ENCODE measurements at regions not wholly inside any gene's neighbourhood (a gene's known extent, or its start where the extent isn't known, plus 50 kb on each side); places are given as distances from the start of the nearest gene placed in this dataset.

GRCh38 chr2:10993001-10993481 is 81.3 kb downstream of the KCNF1 start:
- H3K36me3 ChIP-seq (ENCODE audit: control insufficient read depth, insufficient read depth, low read length): no peaks in the 10 kb centered on the region
- no peaks in the 10 kb centered on the region for H3K27me3 ChIP-seq (ENCODE audit: control insufficient read depth, insufficient read depth, low read length)
- H3K27ac ChIP-seq: no peak overlapping the region
- no peaks in the 10 kb centered on the region for H3K4me1 ChIP-seq
- no peak overlapping the region for H3K4me2 ChIP-seq (ENCODE audit: low read length)
- no peak overlapping the region for H2AFZ ChIP-seq
- no peaks in the 10 kb centered on the region for H3K79me2 ChIP-seq
- no peak overlapping the region for H3K4me3 ChIP-seq (ENCODE audit: low read depth, low read length)
- TF ChIP-seq, protein P1, sequence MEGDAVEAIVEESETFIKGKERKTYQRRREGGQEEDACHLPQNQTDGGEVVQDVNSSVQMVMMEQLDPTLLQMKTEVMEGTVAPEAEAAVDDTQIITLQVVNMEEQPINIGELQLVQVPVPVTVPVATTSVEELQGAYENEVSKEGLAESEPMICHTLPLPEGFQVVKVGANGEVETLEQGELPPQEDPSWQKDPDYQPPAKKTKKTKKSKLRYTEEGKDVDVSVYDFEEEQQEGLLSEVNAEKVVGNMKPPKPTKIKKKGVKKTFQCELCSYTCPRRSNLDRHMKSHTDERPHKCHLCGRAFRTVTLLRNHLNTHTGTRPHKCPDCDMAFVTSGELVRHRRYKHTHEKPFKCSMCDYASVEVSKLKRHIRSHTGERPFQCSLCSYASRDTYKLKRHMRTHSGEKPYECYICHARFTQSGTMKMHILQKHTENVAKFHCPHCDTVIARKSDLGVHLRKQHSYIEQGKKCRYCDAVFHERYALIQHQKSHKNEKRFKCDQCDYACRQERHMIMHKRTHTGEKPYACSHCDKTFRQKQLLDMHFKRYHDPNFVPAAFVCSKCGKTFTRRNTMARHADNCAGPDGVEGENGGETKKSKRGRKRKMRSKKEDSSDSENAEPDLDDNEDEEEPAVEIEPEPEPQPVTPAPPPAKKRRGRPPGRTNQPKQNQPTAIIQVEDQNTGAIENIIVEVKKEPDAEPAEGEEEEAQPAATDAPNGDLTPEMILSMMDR (IDR thresholded peaks at IDR 0.05): no peak
- H3K9ac ChIP-seq: no peak overlapping the region
- no peaks in the 10 kb centered on the region for H3K9me3 ChIP-seq (ENCODE audit: control insufficient read depth, low read length)

DNA sequence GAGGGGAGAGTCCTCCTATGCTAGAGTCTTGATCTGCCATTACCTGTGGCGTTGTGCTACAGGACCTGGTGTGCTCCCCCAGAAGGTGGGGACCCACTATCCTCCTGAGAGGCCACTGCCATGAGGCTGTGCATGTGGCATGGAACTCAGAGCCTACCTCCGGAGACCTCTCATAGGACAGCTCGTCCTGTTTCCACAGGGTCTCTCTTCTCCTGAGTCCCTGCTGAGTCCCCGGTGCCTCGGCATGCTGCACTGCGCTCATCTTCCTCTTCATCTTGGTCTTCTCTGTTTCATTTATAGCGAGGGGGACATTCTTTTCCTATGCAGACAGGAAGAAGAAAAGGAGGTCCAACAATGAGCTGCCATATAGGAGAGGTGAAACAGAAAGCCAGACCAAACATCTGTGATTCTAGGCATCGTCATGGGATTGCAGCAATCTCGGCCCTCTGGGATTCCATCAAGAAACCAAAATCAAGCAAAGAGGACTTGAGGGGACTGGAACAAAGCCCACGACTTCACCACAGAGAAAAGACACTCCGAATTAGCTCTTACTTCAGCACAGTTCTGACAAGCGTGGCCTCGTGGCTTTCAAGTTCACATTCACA is 83.7 kb downstream of the KCNF1 start:
- Histone ChIP-seq H3K27me3 (ENCODE audit: control insufficient read depth, insufficient read depth, low read length) (no peaks in the 10 kb centered on the region), H3K79me2 (no peaks in the 10 kb centered on the region), H3K9me3 (ENCODE audit: control insufficient read depth, low read length) (no peaks in the 10 kb centered on the region), H3K27ac (no peak overlapping the region), H3K4me3 (ENCODE audit: low read depth, low read length) (no peak overlapping the region), H3K36me3 (ENCODE audit: control insufficient read depth, insufficient read depth, low read length) (no peaks in the 10 kb centered on the region), H2AFZ (no peak overlapping the region), H3K9ac (no peak overlapping the region), H3K4me2 (ENCODE audit: low read length) (no peak overlapping the region), H3K4me1 (no peaks in the 10 kb centered on the region)
- TF ChIP-seq, protein P1 (IDR thresholded peaks at IDR 0.05): no peak

DNA sequence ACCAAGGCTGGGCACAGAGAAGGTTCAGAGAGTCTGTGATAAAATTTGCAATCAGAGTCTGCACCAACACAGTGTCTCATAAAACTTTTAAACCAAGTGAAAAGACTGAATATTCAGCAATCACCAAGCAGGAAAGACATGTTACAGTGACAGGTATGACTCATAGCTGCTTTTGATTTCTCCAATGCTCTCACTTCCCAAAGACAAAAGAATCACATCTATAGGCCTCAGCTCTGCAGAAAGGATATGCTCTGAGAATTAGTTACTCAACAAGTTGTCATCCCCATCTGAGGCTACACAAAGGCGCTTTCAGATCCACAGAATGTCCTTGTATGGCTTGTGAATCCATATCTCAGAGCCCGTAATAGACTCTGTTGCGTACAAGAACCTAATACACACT is 92.5 kb downstream of the KCNF1 start:
- H3K4me2 ChIP-seq (ENCODE audit: low read length): no peak overlapping the region
- no peak overlapping the region for H3K4me3 ChIP-seq (ENCODE audit: low read depth, low read length)
- H3K9me3 ChIP-seq (ENCODE audit: control insufficient read depth, low read length): no peaks in the 10 kb centered on the region
- H2AFZ ChIP-seq: no peak overlapping the region
- H3K27me3 ChIP-seq (ENCODE audit: control insufficient read depth, insufficient read depth, low read length): no peaks in the 10 kb centered on the region
- no peak overlapping the region for H3K9ac ChIP-seq
- H3K4me1 ChIP-seq: no peaks in the 10 kb centered on the region
- TF ChIP-seq, protein P1 (IDR thresholded peaks at IDR 0.05): no peak
- no peaks in the 10 kb centered on the region for H3K36me3 ChIP-seq (ENCODE audit: control insufficient read depth, insufficient read depth, low read length)
- H3K27ac ChIP-seq: no peak overlapping the region
- no peaks in the 10 kb centered on the region for H3K79me2 ChIP-seq

DNA sequence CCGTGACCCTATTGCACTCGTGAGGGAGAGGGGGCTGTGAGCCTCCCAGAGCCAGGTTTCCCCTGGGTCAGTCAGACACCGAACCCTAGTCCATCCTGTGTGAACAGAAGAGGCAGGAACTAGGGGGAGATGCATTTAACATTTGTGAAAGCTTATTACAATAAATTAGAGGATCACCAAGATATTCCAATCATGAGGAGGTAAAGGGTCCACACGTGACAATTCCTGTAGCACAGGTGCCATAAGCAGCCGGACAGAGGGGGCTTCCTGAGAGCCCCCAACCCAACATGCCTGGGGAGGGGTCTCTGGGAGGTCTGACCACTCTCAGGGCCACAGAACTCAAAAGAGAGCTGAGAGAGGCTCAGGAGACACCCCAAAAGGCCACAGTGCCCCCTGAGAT is 93.3 kb downstream of the KCNF1 start:
- TF ChIP-seq, protein P1 (IDR thresholded peaks at IDR 0.05): no peak
- no peaks in the 10 kb centered on the region for H3K36me3 ChIP-seq (ENCODE audit: control insufficient read depth, insufficient read depth, low read length)
- H3K4me3 ChIP-seq (ENCODE audit: low read depth, low read length): no peak overlapping the region
- H3K9me3 ChIP-seq (ENCODE audit: control insufficient read depth, low read length): no peaks in the 10 kb centered on the region
- H3K27me3 ChIP-seq (ENCODE audit: control insufficient read depth, insufficient read depth, low read length): no peaks in the 10 kb centered on the region
- no peak overlapping the region for H3K9ac ChIP-seq
- no peaks in the 10 kb centered on the region for H3K79me2 ChIP-seq
- H3K4me1 ChIP-seq: no peaks in the 10 kb centered on the region
- no peak overlapping the region for H3K4me2 ChIP-seq (ENCODE audit: low read length)
- H3K27ac ChIP-seq: no peak overlapping the region
- H2AFZ ChIP-seq: no peak overlapping the region

- Histone ChIP-seq H3K4me3 (ENCODE audit: low read depth, low read length) (no peak overlapping the region), H3K4me2 (ENCODE audit: low read length) (no peak overlapping the region), H3K9me3 (ENCODE audit: control insufficient read depth, low read length) (no peaks in the 10 kb centered on the region), H3K4me1 (no peaks in the 10 kb centered on the region), H2AFZ (no peak overlapping the region), H3K36me3 (ENCODE audit: control insufficient read depth, insufficient read depth, low read length) (no peaks in the 10 kb centered on the region), H3K27ac (no peak overlapping the region), H3K27me3 (ENCODE audit: control insufficient read depth, insufficient read depth, low read length) (no peaks in the 10 kb centered on the region), H3K9ac (no peak overlapping the region), H3K79me2 (no peaks in the 10 kb centered on the region)
- TF ChIP-seq, protein P1 (IDR thresholded peaks at IDR 0.05): no peak
These were observed 94.5 kb downstream of the KCNF1 start for GRCh38 chr2:11006191-11006590.
